Stomach (tissue), 8 donors: ENCODE measurements at regions not wholly inside any gene's neighbourhood (a gene's known extent, or its start where the extent isn't known, plus 50 kb on each side); places are given as distances from the start of the nearest gene placed in this dataset.

Source experiments
- DNase-seq, 2 donors: peaks; one replicate each; pipeline versions ENCODE4 v3.0.0 to v3.0.0-alpha.2; 2013 to 2019
- H3K27ac ChIP-seq, 5 donors: fragments of 200-600 bp in 4 of 5; sonication (generic) in 4 of 5; one replicate each; pipeline ENCODE4 v1.5.1; 2013 to 2019; ENCODE audit warnings: mild to moderate bottlenecking in 1 of 5, moderate library complexity in 1 of 5
- H3K27me3 ChIP-seq, 3 donors: fragments of 200-600 bp; sonication (generic); one replicate each; pipeline ENCODE4 v1.5.1; 2017 to 2019; ENCODE audit warnings: mixed run types in 1 of 3
- H3K36me3 ChIP-seq, 4 donors: fragments of 200-600 bp; sonication (generic); 1 replicate in 3 of 4; 2 replicates in 1 of 4; pipeline ENCODE4 v1.5.1; 2016 to 2019
- H3K4me1 ChIP-seq, 4 donors: fragments of 200-600 bp; sonication (generic); one replicate each; pipeline ENCODE4 v1.5.1; 2016 to 2019
- H3K4me3 ChIP-seq, 4 donors: fragments of 200-600 bp; sonication (generic) in 3 of 4; one replicate each; pipeline ENCODE4 v1.5.1; 2016 to 2019; ENCODE audit warnings: mild to moderate bottlenecking in 1 of 4
- H3K9me3 ChIP-seq, 4 donors: fragments of 200-600 bp; sonication (generic); one replicate each; pipeline ENCODE4 v1.5.1; 2016 to 2019
- EP300 ChIP-seq: sonication (generic); formaldehyde crosslinking; IDR thresholded peaks from one replicate; pipeline ENCODE4 v1.6.1; 2017; ENCODE audit warnings: antibody characterized with exemption
- POLR2A ChIP-seq, 4 donors: fragments of 450-650 bp; IDR thresholded peaks; one replicate each; pipeline ENCODE4 v1.6.1; 2016; ENCODE audit warnings: antibody characterized with exemption in 4 of 4, control low read depth in 2 of 4, mild to moderate bottlenecking in 1 of 4, moderate library complexity in 1 of 4
- POLR2AphosphoS5 ChIP-seq, 3 donors: sonication (generic); formaldehyde crosslinking; IDR thresholded peaks; one replicate each; pipeline ENCODE4 v1.6.1; 2016; ENCODE audit warnings: antibody characterized with exemption in 3 of 3
- WGBS, 5 donors: extraction: QIAGEN DNeasy Blood & Tissue Kit in 3 of 5; methylation state at CpG; one replicate each; pipeline versions ENCODE4 v1.1.5 to v1.1.7; 2013 to 2018; 5-methylcytosine and 5-hydroxymethylcytosine counted together
- intact Hi-C: fragments of 100-400 bp; cut with DNase I; formaldehyde crosslinking; loops from one replicate; pipeline ENCODE4 v1.15.1; 2023; ENCODE audit warnings: low total_unique reads
- TF ChIP-seq, protein P1 (sequence below), 7 experiments: fragments of 450-650 bp in 4 of 7; fragments of 200-600 bp in 3 of 7; sonication (generic) in 3 of 7; IDR thresholded peaks; one replicate each; pipeline ENCODE4 v1.5.1; 2016 to 2019; ENCODE audit warnings: antibody characterized with exemption in 7 of 7, control low read depth in 2 of 7, mild to moderate bottlenecking in 1 of 7
- donor health status: healthy with polysubstance abuse.
- donor health status: Bipolar disorder and iron deficiency.
- donor health status: healthy.

DNA sequence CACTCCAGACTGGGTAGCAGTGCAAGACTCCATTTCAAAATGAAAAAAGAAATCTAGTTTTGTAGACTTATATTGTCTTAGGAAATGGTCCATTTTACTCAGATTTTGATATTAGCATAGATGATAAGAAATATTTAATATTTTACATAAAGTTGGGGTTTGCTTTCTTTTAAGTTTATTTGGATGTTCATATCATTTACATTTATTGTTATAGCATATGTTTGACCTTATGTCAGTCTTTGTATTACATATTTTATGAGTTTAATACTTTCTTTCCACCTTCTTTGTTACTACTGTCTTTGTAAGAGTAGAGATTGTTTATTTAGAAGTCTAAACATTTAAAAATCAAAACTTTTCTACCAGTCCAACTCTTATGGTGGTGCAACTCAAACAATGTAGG is 162.7 kb upstream of the OTX2 start:
- intact Hi-C loops = no loop called here
- TF ChIP-seq EP300 (no peak), POLR2A (IDR thresholded peaks at IDR 0.05) (no peak), POLR2AphosphoS5 (IDR thresholded peaks at IDR 0.05) (no peak)
- TF ChIP-seq, protein P1, sequence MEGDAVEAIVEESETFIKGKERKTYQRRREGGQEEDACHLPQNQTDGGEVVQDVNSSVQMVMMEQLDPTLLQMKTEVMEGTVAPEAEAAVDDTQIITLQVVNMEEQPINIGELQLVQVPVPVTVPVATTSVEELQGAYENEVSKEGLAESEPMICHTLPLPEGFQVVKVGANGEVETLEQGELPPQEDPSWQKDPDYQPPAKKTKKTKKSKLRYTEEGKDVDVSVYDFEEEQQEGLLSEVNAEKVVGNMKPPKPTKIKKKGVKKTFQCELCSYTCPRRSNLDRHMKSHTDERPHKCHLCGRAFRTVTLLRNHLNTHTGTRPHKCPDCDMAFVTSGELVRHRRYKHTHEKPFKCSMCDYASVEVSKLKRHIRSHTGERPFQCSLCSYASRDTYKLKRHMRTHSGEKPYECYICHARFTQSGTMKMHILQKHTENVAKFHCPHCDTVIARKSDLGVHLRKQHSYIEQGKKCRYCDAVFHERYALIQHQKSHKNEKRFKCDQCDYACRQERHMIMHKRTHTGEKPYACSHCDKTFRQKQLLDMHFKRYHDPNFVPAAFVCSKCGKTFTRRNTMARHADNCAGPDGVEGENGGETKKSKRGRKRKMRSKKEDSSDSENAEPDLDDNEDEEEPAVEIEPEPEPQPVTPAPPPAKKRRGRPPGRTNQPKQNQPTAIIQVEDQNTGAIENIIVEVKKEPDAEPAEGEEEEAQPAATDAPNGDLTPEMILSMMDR (IDR thresholded peaks at IDR 0.05) = no peak
- Histone ChIP-seq H3K27me3 (no peaks in the 10 kb centered on the region), H3K4me1 (no peaks in the 10 kb centered on the region), H3K9me3 (no peaks in the 10 kb centered on the region), H3K27ac (no peak overlapping the region), H3K36me3 (no peaks in the 10 kb centered on the region), H3K4me3 (no peak overlapping the region)
- no peak for DNase-seq

DNA sequence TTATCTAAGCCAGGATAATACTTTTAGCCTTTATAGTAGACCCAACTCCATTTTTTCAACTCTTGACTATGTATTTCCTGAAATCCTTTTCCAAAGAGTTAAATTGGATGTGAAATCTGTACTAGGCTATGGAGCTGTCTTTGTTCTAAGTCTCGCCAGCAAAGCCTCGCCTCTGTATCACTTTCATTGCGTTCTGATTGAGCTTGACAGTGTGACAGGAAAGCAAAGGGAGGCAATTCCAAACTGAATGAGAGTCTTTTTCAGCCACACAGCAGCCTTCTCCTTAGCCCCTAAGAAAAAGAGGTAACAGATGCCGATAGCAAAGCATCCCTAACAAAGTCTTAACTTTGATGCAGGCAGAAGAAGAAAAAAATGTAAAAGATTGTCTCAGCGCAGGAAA is 154.6 kb upstream of the OTX2 start:
- Histone ChIP-seq H3K4me1 (no peaks in the 10 kb centered on the region), H3K27ac (no peak overlapping the region), H3K9me3 (no peaks in the 10 kb centered on the region), H3K27me3 (no peaks in the 10 kb centered on the region), H3K4me3 (no peak overlapping the region), H3K36me3 (no peaks in the 10 kb centered on the region)
- no peak for TF ChIP-seq EP300
- TF ChIP-seq POLR2A (IDR thresholded peaks at IDR 0.05) = no peak
- no peak for TF ChIP-seq POLR2AphosphoS5 (IDR thresholded peaks at IDR 0.05)
- TF ChIP-seq, protein P1 (IDR thresholded peaks at IDR 0.05) = no peak
- intact Hi-C loops = no loop called here
- WGBS, 5 donors = 54 to 72% (median 61%) methylated on average over 5 of the region's 5 CpGs
- DNase-seq = no peak

DNA sequence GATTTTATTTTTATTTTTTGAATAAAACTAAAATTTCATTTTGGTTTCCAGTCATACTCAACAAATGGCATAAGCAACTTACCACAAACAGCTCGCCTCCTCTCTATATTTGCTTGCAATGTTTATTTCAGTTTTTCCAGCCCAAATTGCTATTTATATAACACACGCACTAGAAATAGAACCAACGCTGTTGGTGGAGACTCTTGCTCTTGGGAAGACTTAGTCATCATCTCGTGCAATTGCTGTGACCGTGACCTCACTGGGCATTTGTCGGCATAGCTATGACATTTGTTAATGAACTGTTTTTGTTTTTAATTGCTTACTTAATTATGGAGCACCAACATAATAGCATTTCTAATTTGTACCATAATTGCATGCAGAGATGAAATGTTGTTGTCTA is 153.1 kb upstream of the OTX2 start:
- Histone ChIP-seq H3K4me3 (no peak overlapping the region), H3K27ac (no peak overlapping the region), H3K4me1 (no peaks in the 10 kb centered on the region), H3K9me3 (no peaks in the 10 kb centered on the region), H3K27me3 (no peaks in the 10 kb centered on the region), H3K36me3 (no peaks in the 10 kb centered on the region)
- TF ChIP-seq EP300 = no peak
- no peak for TF ChIP-seq POLR2A (IDR thresholded peaks at IDR 0.05)
- TF ChIP-seq, protein P1 (IDR thresholded peaks at IDR 0.05) = no peak
- TF ChIP-seq POLR2AphosphoS5 (IDR thresholded peaks at IDR 0.05) = no peak
- WGBS, 5 donors = 76 to 84% (median 81%) methylated on average over 6 of the region's 6 CpGs
- intact Hi-C loops = no loop called here
- DNase-seq = no peak

DNA sequence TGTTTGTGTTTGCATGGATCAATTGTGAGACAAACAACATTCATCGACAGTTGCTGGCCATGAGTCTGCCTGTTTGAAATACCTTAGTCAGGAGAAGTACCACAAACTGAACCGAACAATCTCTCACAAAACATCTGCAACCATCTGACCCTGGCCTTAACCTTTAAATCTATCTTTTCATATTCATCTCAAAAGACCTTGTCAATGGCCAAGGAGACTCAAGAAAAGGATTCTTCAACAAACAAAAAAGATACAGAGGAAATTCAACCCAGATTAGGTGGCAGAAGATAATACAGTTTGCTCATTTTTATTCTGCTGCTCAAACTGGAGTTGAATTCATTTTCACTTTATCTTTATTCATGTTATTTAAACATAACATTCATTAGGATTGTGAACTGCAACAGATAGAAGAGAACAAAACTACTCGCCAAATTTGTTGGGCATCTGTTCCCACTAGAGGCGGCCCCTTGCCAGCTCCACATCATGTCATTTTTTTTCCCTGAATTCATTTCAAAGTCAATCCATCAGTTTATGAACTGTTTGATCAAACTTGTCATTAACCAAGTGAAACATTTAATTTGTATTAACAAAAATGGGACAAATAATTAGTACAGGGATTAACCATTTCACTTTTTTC is 152.3 kb upstream of the OTX2 start:
- H3K9me3 ChIP-seq = no peaks in the 10 kb centered on the region
- no peaks in the 10 kb centered on the region for H3K4me1 ChIP-seq
- 60 to 75% (median 66%) methylated on average over 4 of the region's 4 CpGs for WGBS, 5 donors
- intact Hi-C loops = no loop called here
- no peak for TF ChIP-seq EP300
- no peak for TF ChIP-seq POLR2A (IDR thresholded peaks at IDR 0.05)
- TF ChIP-seq, protein P1 (IDR thresholded peaks at IDR 0.05) = no peak
- no peak for TF ChIP-seq POLR2AphosphoS5 (IDR thresholded peaks at IDR 0.05)
- no peak overlapping the region for H3K27ac ChIP-seq
- H3K36me3 ChIP-seq = no peaks in the 10 kb centered on the region
- no peak overlapping the region for H3K4me3 ChIP-seq
- H3K27me3 ChIP-seq = no peaks in the 10 kb centered on the region
- DNase-seq = no peak
